Lower leg skin (tissue), 4 donors: ENCODE measurements at regions not wholly inside any gene's neighbourhood (a gene's known extent, or its start where the extent isn't known, plus 50 kb on each side); places are given as distances from the start of the nearest gene placed in this dataset.

Source experiments
- DNase-seq, 2 donors: peaks; one replicate each; pipeline ENCODE4 v3.0.0-alpha.2; 2019; ENCODE audit warnings: low spot score in 2 of 2
- H3K4me3 ChIP-seq: fragments of 200-600 bp; sonication (generic); 2 replicates; pipeline ENCODE4 v1.5.1; 2017; ENCODE audit warnings: mild to moderate bottlenecking, low read depth; ENCODE audit not compliant: poor library complexity, severe bottlenecking
- CTCF ChIP-seq, 3 donors: fragments of 450-650 bp; IDR thresholded peaks; one replicate each; pipeline ENCODE4 v1.5.1; 2016; ENCODE audit warnings: antibody characterized with exemption in 3 of 3, mild to moderate bottlenecking in 3 of 3, moderate library complexity in 2 of 3
- POLR2A ChIP-seq, 2 donors: fragments of 450-650 bp; IDR thresholded peaks; one replicate each; pipeline ENCODE4 v1.6.1; 2016 to 2017; ENCODE audit warnings: antibody characterized with exemption in 2 of 2, mild to moderate bottlenecking in 1 of 2, moderate library complexity in 1 of 2
- WGBS, 2 donors: methylation state at CpG; one replicate each; pipeline ENCODE4 v1.1.5; 2018; 5-methylcytosine and 5-hydroxymethylcytosine counted together
- intact Hi-C: fragments of 100-400 bp; cut with DNase I; formaldehyde crosslinking; loops from one replicate; pipeline ENCODE4 v1.15.0; 2023; ENCODE audit warnings: low total_unique reads

- no peak for DNase-seq
- TF ChIP-seq POLR2A (IDR thresholded peaks at IDR 0.05) (no peak), CTCF (IDR thresholded peaks at IDR 0.05) (no peak)
- H3K4me3 ChIP-seq = no peak overlapping the region
- WGBS, 2 donors = 8 to 26% methylated on average over 2 of the region's 2 CpGs
- intact Hi-C loops = no loop called here
Measured at GRCh38 chr7:45347804-45348203, 190.2 kb downstream of the RAMP3 start.

- 93 to 99% methylated on average over 4 of the region's 4 CpGs for WGBS, 2 donors
- TF ChIP-seq CTCF (IDR thresholded peaks at IDR 0.05) (no peak), POLR2A (IDR thresholded peaks at IDR 0.05) (no peak)
- no peak for DNase-seq
- no peak overlapping the region for H3K4me3 ChIP-seq
- intact Hi-C loops = no loop called here
Measured at GRCh38 chr7:45349090-45349489, 191.5 kb downstream of the RAMP3 start.

- 82 to 88% methylated on average over 3 of the region's 3 CpGs for WGBS, 2 donors
- no peak for DNase-seq
- TF ChIP-seq CTCF (IDR thresholded peaks at IDR 0.05) = no peak
- no peak for TF ChIP-seq POLR2A (IDR thresholded peaks at IDR 0.05)
Measured at GRCh38 chr7:45350896-45351295, 193.3 kb downstream of the RAMP3 start.

GRCh38 chr7:45358287-45358686, 200.7 kb downstream of the RAMP3 start:
- intact Hi-C loops = no loop called here

More at GRCh38 chr7:45350896-45351295, 193.3 kb downstream of the RAMP3 start:
- intact Hi-C loops = no loop called here
- no peak overlapping the region for H3K4me3 ChIP-seq

GRCh38 chr7:45359250-45359649, 201.7 kb downstream of the RAMP3 start:
- WGBS, 2 donors = 87 to 91% methylated on average over 1 of the region's 1 CpG
- TF ChIP-seq POLR2A (IDR thresholded peaks at IDR 0.05) (no peak), CTCF (IDR thresholded peaks at IDR 0.05) (no peak)
- intact Hi-C loops = no loop called here

More at GRCh38 chr7:45358287-45358686, 200.7 kb downstream of the RAMP3 start:
- 93 to 94% methylated on average over 3 of the region's 3 CpGs for WGBS, 2 donors
- no peak overlapping the region for H3K4me3 ChIP-seq
- TF ChIP-seq POLR2A (IDR thresholded peaks at IDR 0.05) (no peak), CTCF (IDR thresholded peaks at IDR 0.05) (no peak)
- DNase-seq = no peak

GRCh38 chr7:45359776-45360175, 202.2 kb downstream of the RAMP3 start:
- intact Hi-C loops = no loop called here
- no peak for TF ChIP-seq CTCF (IDR thresholded peaks at IDR 0.05)
- 65 to 69% methylated on average over 4 of the region's 4 CpGs for WGBS, 2 donors
- H3K4me3 ChIP-seq = no peak overlapping the region
- no peak for DNase-seq

More at GRCh38 chr7:45359250-45359649, 201.7 kb downstream of the RAMP3 start:
- DNase-seq = no peak
- H3K4me3 ChIP-seq = no peak overlapping the region
